MM.1S (cell line): ENCODE measurements at regions not wholly inside any gene's neighbourhood (a gene's known extent, or its start where the extent isn't known, plus 50 kb on each side); places are given as distances from the start of the nearest gene placed in this dataset.

Source experiments
- EZH2 ChIP-seq: fragments of 300-600 bp; sonication (generic); optimal IDR thresholded peaks from 2 replicates; pipeline ENCODE3; 2017; ENCODE audit warnings: low read depth, mild to moderate bottlenecking, antibody characterized with exemption, low read length, mixed read lengths
- TF ChIP-seq, protein P1 (sequence below): fragments of 300-600 bp; sonication (generic); IDR thresholded peaks from 2 replicates; pipeline ENCODE4 v1.5.1; 2016; ENCODE audit warnings: antibody characterized with exemption, low read length, mixed read lengths

DNA sequence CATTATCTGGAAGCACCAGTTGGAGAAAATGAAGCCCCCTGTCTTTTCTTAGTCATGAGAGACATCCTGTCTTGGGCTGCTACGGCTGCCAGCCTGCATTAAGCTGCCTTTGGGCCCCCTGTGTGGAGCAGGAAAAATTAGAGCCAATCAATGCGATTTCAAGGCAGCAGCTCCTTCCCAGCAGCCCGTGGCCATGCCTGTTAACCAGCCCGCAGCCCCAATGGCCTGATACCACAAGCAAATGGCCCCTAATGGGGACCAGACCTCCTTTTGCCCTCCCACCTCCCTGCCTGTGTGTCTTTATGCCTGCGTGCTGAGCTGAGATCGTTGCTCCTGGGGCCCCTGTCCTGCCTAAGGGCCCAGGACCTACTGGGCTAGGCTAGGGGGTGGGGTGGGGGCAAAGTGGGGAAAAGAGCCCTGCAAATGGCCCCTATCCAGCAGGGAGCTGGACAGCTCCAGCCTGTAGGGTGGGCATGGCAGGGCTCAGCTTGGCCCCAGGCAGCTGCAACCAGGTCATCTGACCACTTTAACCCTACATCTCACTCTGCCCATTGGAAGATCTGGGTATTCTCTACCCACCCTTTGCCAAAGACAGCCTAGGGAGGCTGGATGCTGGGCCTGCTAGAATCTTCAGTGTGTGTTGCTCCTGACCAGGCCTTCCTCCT, 53.8 kb upstream of the MRPS22 start:
- TF ChIP-seq, protein P1, sequence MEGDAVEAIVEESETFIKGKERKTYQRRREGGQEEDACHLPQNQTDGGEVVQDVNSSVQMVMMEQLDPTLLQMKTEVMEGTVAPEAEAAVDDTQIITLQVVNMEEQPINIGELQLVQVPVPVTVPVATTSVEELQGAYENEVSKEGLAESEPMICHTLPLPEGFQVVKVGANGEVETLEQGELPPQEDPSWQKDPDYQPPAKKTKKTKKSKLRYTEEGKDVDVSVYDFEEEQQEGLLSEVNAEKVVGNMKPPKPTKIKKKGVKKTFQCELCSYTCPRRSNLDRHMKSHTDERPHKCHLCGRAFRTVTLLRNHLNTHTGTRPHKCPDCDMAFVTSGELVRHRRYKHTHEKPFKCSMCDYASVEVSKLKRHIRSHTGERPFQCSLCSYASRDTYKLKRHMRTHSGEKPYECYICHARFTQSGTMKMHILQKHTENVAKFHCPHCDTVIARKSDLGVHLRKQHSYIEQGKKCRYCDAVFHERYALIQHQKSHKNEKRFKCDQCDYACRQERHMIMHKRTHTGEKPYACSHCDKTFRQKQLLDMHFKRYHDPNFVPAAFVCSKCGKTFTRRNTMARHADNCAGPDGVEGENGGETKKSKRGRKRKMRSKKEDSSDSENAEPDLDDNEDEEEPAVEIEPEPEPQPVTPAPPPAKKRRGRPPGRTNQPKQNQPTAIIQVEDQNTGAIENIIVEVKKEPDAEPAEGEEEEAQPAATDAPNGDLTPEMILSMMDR = no peak
- no peak for TF ChIP-seq EZH2
